ENCODE measurements at regions not wholly inside any gene's neighbourhood (a gene's known extent, or its start where the extent isn't known, plus 50 kb on each side); places are given as distances from the start of the nearest gene placed in this dataset.

- no peak for DNase-seq (ENCODE audit: low read depth)
- TF ChIP-seq MYC (IDR thresholded peaks at IDR 0.05; ENCODE audit: low read depth, low read length), result no peak
- no peak for TF ChIP-seq CTCF (IDR thresholded peaks at IDR 0.05; ENCODE audit: low read depth, low read length)
- no peak for TF ChIP-seq MAX (IDR thresholded peaks at IDR 0.05; ENCODE audit: low read depth, low read length)
- TF ChIP-seq POLR2A (IDR thresholded peaks at IDR 0.05; ENCODE audit: extremely low read depth, insufficient read length), result no peak
- H3K4me3 ChIP-seq (ENCODE audit: low read depth, low read length), result no peak overlapping the region
These were observed 185.0 kb downstream of the SREK1 start for GRCh38 chr5:66329078-66329477.

GRCh38 chr5:66333192-66333591 is 189.1 kb downstream of the SREK1 start:
- TF ChIP-seq MYC (IDR thresholded peaks at IDR 0.05; ENCODE audit: low read depth, low read length), result no peak
- TF ChIP-seq CTCF (IDR thresholded peaks at IDR 0.05; ENCODE audit: low read depth, low read length), result no peak
- TF ChIP-seq POLR2A (IDR thresholded peaks at IDR 0.05; ENCODE audit: extremely low read depth, insufficient read length), result no peak
- TF ChIP-seq MAX (IDR thresholded peaks at IDR 0.05; ENCODE audit: low read depth, low read length), result no peak
- no peak for DNase-seq (ENCODE audit: low read depth)
- H3K4me3 ChIP-seq (ENCODE audit: low read depth, low read length), result no peak overlapping the region

GRCh38 chr5:66337626-66338226 is 193.6 kb downstream of the SREK1 start:
- no peak for DNase-seq (ENCODE audit: low read depth)
- H3K4me3 ChIP-seq (ENCODE audit: low read depth, low read length), result no peak overlapping the region
- TF ChIP-seq POLR2A (IDR thresholded peaks at IDR 0.05; ENCODE audit: extremely low read depth, insufficient read length) (no peak), CTCF (IDR thresholded peaks at IDR 0.05; ENCODE audit: low read depth, low read length) (no peak), MAX (IDR thresholded peaks at IDR 0.05; ENCODE audit: low read depth, low read length) (no peak), MYC (IDR thresholded peaks at IDR 0.05; ENCODE audit: low read depth, low read length) (no peak)

GRCh38 chr5:66338828-66339227 is 194.7 kb downstream of the SREK1 start:
- no peak for DNase-seq (ENCODE audit: low read depth)
- H3K4me3 ChIP-seq (ENCODE audit: low read depth, low read length), result no peak overlapping the region
- TF ChIP-seq CTCF (IDR thresholded peaks at IDR 0.05; ENCODE audit: low read depth, low read length) (no peak), MAX (IDR thresholded peaks at IDR 0.05; ENCODE audit: low read depth, low read length) (no peak), POLR2A (IDR thresholded peaks at IDR 0.05; ENCODE audit: extremely low read depth, insufficient read length) (no peak), MYC (IDR thresholded peaks at IDR 0.05; ENCODE audit: low read depth, low read length) (no peak)

- no peak for DNase-seq (ENCODE audit: low read depth)
- H3K4me3 ChIP-seq (ENCODE audit: low read depth, low read length), result no peak overlapping the region
- TF ChIP-seq MYC (IDR thresholded peaks at IDR 0.05; ENCODE audit: low read depth, low read length) (no peak), POLR2A (IDR thresholded peaks at IDR 0.05; ENCODE audit: extremely low read depth, insufficient read length) (no peak), CTCF (IDR thresholded peaks at IDR 0.05; ENCODE audit: low read depth, low read length) (no peak), MAX (IDR thresholded peaks at IDR 0.05; ENCODE audit: low read depth, low read length) (no peak)
These were observed 195.8 kb downstream of the SREK1 start for GRCh38 chr5:66339896-66340295.

All from NB4 (cell line).